Upper lobe of left lung (tissue), 6 donors: ENCODE measurements at regions not wholly inside any gene's neighbourhood (a gene's known extent, or its start where the extent isn't known, plus 50 kb on each side); places are given as distances from the start of the nearest gene placed in this dataset.

ENCODE experiments used
- ATAC-seq, 2 donors: fragments of 200-7000 bp; cut with Tn5 transposase; one replicate each; pipeline ENCODE4 v1.9.1; 2022; ENCODE audit warnings: mild to moderate bottlenecking in 2 of 2, moderate library complexity in 2 of 2; ENCODE audit not compliant: low FRiP score in 2 of 2
- DNase-seq, 2 donors: peaks; one replicate each; pipeline ENCODE4 v3.0.0-alpha.2; 2019 to 2020
- H3K27ac ChIP-seq, 4 donors: fragments of 200-600 bp; sonication (generic); one replicate each; pipeline ENCODE4 v1.5.1; 2016 to 2019
- H3K27me3 ChIP-seq, 4 donors: fragments of 200-600 bp; sonication (generic); one replicate each; pipeline ENCODE4 v1.5.1; 2017 to 2019
- H3K36me3 ChIP-seq, 4 donors: fragments of 200-600 bp; sonication (generic); one replicate each; pipeline ENCODE4 v1.5.1; 2016 to 2019
- H3K4me1 ChIP-seq, 4 donors: fragments of 200-600 bp; sonication (generic); one replicate each; pipeline ENCODE4 v1.5.1; 2018 to 2019
- H3K4me3 ChIP-seq, 4 donors: fragments of 200-600 bp; sonication (generic); one replicate each; pipeline ENCODE4 v1.5.1; 2017 to 2019; ENCODE audit warnings: mild to moderate bottlenecking in 2 of 4, moderate library complexity in 1 of 4
- H3K9me3 ChIP-seq, 4 donors: fragments of 200-600 bp; sonication (generic); one replicate each; pipeline ENCODE4 v1.5.1; 2018 to 2019
- EP300 ChIP-seq, 4 donors: sonication (generic); formaldehyde crosslinking; IDR thresholded peaks; one replicate each; pipeline ENCODE4 v1.5.1; 2017; ENCODE audit warnings: antibody characterized with exemption in 4 of 4, control low read depth in 2 of 4
- POLR2A ChIP-seq, 4 donors: fragments of 450-650 bp; IDR thresholded peaks; one replicate each; pipeline ENCODE4 v1.5.1; 2016 to 2017; ENCODE audit warnings: antibody characterized with exemption in 4 of 4, mild to moderate bottlenecking in 2 of 4
- POLR2AphosphoS5 ChIP-seq, 2 donors: sonication (generic); formaldehyde crosslinking; IDR thresholded peaks; one replicate each; pipeline ENCODE4 v1.5.1; 2017; ENCODE audit warnings: antibody characterized with exemption in 2 of 2
- WGBS, 2 donors: methylation state at CpG; one replicate each; pipeline ENCODE4 v1.1.5; 2017 to 2018; 5-methylcytosine and 5-hydroxymethylcytosine counted together
- TF ChIP-seq, protein P1 (sequence below), 6 experiments: fragments of 450-650 bp in 4 of 6; fragments of 200-600 bp in 2 of 6; sonication (generic) in 2 of 6; IDR thresholded peaks; one replicate each; pipeline ENCODE4 v1.5.1; 2016 to 2019; ENCODE audit warnings: antibody characterized with exemption in 6 of 6
- donor health status: DM: no; HTN: no; CAD: no; lungs with moderate emphysema.
- donor health status: DM: no; HTN: yes; CAD: no; lungs with severe emphysema.

DNA sequence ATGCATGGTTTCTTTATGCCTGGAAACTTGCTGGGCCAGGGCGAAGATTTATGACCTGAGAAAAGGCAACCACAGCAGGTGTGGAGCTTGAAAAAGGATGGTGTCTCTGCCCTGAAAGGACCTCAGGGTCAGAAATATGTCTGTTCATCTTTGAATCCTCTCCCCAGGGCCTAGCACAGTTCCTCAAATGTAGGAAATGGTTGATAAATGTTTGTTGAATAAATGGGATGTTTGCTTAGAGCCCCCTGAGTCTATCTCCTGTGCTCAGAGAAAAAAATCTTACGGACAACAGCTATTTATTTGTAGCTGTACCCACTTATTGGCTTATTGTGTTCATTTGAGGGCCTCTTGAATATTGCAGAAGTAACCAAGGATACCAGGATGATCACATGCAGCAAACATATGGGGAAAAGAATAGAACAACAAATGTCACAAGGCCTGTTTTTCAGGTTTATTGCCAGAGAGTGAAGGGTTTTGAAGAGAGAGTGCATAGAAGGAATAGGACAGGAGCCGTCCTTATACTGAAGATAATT, 114.5 kb downstream of the KLF5 start:
- TF ChIP-seq POLR2AphosphoS5 (IDR thresholded peaks at IDR 0.05), result no peak
- no peak for TF ChIP-seq POLR2A (IDR thresholded peaks at IDR 0.05)
- no peak for TF ChIP-seq EP300 (IDR thresholded peaks at IDR 0.05)
- no peaks in the 10 kb centered on the region for H3K27me3 ChIP-seq
- ATAC-seq (no peak), DNase-seq (no peak)
- no peaks in the 10 kb centered on the region for H3K9me3 ChIP-seq
- no peaks in the 10 kb centered on the region for H3K4me1 ChIP-seq
- no peak overlapping the region for H3K27ac ChIP-seq
- WGBS, 2 donors, result 78 to 83% methylated on average over 3 of the region's 3 CpGs
- no peak overlapping the region for H3K4me3 ChIP-seq
- no peaks in the 10 kb centered on the region for H3K36me3 ChIP-seq

DNA sequence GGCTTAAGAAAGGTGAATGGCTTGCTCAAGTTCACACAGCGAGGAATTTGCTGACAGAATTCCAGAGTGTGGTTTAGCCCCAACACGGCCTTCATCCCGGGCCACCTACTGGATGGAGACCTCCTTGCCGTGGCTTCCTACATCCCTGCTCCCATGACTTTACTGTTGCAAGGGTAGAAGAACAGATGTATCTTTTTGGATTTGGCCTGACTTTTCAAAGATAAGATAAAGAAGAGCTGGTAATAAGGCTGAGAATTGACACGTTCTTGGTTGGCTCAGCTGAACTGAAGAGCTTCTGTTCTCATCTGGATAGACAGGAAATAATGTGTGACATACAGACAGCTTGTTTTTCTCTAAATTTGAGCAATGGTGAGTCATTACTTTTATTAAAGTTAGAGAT, 113.1 kb downstream of the KLF5 start:
- no peaks in the 10 kb centered on the region for H3K9me3 ChIP-seq
- 62 to 68% methylated on average over 5 of the region's 5 CpGs for WGBS, 2 donors
- no peaks in the 10 kb centered on the region for H3K27me3 ChIP-seq
- no peak overlapping the region for H3K27ac ChIP-seq
- H3K4me1 ChIP-seq, result no peaks in the 10 kb centered on the region
- H3K4me3 ChIP-seq, result no peak overlapping the region
- ATAC-seq (no peak), DNase-seq (no peak)
- TF ChIP-seq EP300 (IDR thresholded peaks at IDR 0.05) (no peak), POLR2A (IDR thresholded peaks at IDR 0.05) (no peak), POLR2AphosphoS5 (IDR thresholded peaks at IDR 0.05) (no peak)
- TF ChIP-seq, protein P1, sequence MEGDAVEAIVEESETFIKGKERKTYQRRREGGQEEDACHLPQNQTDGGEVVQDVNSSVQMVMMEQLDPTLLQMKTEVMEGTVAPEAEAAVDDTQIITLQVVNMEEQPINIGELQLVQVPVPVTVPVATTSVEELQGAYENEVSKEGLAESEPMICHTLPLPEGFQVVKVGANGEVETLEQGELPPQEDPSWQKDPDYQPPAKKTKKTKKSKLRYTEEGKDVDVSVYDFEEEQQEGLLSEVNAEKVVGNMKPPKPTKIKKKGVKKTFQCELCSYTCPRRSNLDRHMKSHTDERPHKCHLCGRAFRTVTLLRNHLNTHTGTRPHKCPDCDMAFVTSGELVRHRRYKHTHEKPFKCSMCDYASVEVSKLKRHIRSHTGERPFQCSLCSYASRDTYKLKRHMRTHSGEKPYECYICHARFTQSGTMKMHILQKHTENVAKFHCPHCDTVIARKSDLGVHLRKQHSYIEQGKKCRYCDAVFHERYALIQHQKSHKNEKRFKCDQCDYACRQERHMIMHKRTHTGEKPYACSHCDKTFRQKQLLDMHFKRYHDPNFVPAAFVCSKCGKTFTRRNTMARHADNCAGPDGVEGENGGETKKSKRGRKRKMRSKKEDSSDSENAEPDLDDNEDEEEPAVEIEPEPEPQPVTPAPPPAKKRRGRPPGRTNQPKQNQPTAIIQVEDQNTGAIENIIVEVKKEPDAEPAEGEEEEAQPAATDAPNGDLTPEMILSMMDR (IDR thresholded peaks at IDR 0.05), result no peak
- H3K36me3 ChIP-seq, result no peaks in the 10 kb centered on the region

DNA sequence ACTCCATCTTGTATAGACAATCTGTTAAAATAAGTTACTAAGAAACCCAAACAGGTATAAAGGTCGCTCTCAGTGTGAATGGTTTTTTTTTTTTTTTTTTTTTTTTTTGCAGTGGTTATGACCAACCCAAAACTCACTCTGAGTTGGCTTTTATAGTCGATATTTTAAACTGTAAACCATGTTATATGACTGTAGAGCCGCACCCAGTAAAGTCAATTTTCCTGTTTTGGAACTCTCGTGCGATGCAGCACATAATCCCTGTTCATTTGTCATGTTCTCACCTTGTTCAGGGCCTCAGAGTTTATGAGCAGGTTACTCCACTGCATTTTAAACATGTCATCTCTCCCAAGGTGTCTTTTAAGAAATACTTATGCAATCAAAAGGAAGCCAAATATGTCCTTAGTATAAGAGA, 112.5 kb downstream of the KLF5 start:
- no peak overlapping the region for H3K4me3 ChIP-seq
- no peak overlapping the region for H3K27ac ChIP-seq
- ATAC-seq (no peak), DNase-seq (no peak)
- H3K9me3 ChIP-seq, result no peaks in the 10 kb centered on the region
- TF ChIP-seq EP300 (IDR thresholded peaks at IDR 0.05), result no peak
- TF ChIP-seq POLR2A (IDR thresholded peaks at IDR 0.05), result no peak
- TF ChIP-seq, protein P1 (IDR thresholded peaks at IDR 0.05), result no peak
- TF ChIP-seq POLR2AphosphoS5 (IDR thresholded peaks at IDR 0.05), result no peak
- no peaks in the 10 kb centered on the region for H3K36me3 ChIP-seq
- WGBS, 2 donors, result 68 to 71% methylated on average over 5 of the region's 5 CpGs
- no peaks in the 10 kb centered on the region for H3K27me3 ChIP-seq
- no peaks in the 10 kb centered on the region for H3K4me1 ChIP-seq

DNA sequence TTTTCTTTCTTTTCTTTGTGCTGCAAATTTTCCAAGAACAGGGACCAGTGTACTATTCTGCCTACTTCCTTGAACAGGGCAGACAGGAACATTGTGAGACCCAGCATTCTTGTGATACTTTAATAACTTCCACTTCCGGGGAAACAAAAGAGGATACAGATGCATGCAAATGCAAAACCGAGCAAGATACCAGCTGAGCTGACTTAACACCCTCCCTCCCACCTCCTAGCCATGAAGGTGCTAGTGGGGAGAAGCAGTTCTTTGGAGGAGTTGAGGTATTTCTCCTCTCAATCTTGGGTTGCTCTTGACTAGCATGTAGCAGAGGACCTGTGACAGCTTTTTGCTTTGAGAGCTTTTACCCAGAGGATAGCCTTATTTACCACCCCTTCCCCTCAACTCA, 111.2 kb downstream of the KLF5 start:
- Histone ChIP-seq H3K36me3 (no peaks in the 10 kb centered on the region), H3K27me3 (no peaks in the 10 kb centered on the region), H3K27ac (no peak overlapping the region), H3K9me3 (no peaks in the 10 kb centered on the region), H3K4me3 (no peak overlapping the region), H3K4me1 (no peaks in the 10 kb centered on the region)
- 17 to 18% methylated on average over 2 of the region's 2 CpGs for WGBS, 2 donors
- DNase-seq (no peak), ATAC-seq (no peak)
- TF ChIP-seq POLR2AphosphoS5 (IDR thresholded peaks at IDR 0.05) (no peak), EP300 (IDR thresholded peaks at IDR 0.05) (no peak), POLR2A (IDR thresholded peaks at IDR 0.05) (no peak)
- TF ChIP-seq, protein P1 (IDR thresholded peaks at IDR 0.05), result no peak

DNA sequence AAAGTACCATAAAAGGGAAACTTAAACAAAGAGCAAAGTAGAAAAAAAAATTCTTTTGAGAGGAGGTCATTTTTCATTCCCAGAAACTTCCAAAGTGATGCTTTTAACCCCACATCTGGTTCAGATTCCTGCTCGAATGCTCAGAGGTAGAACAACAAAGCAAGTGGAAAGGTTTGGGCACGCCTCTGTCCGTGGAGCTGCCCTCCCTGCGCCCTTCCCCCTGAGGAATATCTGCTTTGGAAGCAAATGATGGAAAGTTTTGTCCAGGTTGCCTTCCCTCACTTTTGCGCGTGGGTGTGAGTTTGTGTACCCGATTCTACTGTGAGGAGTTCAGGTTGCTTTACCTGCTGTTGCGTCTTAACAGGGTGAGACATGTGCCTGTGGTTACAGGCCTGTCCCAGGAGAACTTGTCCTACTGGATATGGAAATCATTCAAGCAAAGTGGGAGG, 110.2 kb downstream of the KLF5 start:
- H3K9me3 ChIP-seq, result no peaks in the 10 kb centered on the region
- DNase-seq (no peak), ATAC-seq (no peak)
- no peaks in the 10 kb centered on the region for H3K27me3 ChIP-seq
- TF ChIP-seq EP300 (IDR thresholded peaks at IDR 0.05) (no peak), POLR2AphosphoS5 (IDR thresholded peaks at IDR 0.05) (no peak), POLR2A (IDR thresholded peaks at IDR 0.05) (no peak)
- TF ChIP-seq, protein P1 (IDR thresholded peaks at IDR 0.05), result no peak
- no peaks in the 10 kb centered on the region for H3K36me3 ChIP-seq
- H3K27ac ChIP-seq, result no peak overlapping the region
- H3K4me1 ChIP-seq, result no peaks in the 10 kb centered on the region
- no peak overlapping the region for H3K4me3 ChIP-seq
- WGBS, 2 donors, result 83 to 85% methylated on average over 5 to 8 of the region's 8 CpGs
